Activated CD4-positive, alpha-beta T cell treated with anti-CD3 and anti-CD28 coated beads, Interleukin-2, amount 50 U/mL, for 48 hours (primary cell): ENCODE measurements at regions not wholly inside any gene's neighbourhood (a gene's known extent, or its start where the extent isn't known, plus 50 kb on each side); places are given as distances from the start of the nearest gene placed in this dataset.

ENCODE experiments used
- DNase-seq, 2 experiments: peaks; one replicate each; pipeline ENCODE4 v3.0.0-alpha.2; 2020

DNA sequence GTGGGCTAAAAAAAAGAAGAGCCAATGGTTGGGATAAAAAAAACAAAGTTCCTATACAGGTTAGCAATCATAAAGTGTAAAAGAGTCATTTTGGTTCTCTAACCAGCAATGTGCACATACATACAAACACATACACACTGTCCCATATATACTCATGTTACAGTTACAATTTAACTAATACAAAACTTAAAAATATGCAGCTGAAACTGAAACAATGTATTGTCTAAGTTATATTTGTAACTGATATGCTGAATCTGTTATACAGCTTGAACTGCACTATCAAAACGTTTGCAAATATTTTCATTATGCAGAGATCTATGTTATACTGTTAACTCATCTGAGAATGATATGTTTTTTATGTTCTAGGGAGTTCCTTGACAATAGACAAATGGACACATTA, 173.7 kb downstream of the KLF12 start:
- no peak for DNase-seq

GRCh38 chr13:73958657-73959397, 175.4 kb downstream of the KLF12 start:
- DNase-seq = no peak

DNA sequence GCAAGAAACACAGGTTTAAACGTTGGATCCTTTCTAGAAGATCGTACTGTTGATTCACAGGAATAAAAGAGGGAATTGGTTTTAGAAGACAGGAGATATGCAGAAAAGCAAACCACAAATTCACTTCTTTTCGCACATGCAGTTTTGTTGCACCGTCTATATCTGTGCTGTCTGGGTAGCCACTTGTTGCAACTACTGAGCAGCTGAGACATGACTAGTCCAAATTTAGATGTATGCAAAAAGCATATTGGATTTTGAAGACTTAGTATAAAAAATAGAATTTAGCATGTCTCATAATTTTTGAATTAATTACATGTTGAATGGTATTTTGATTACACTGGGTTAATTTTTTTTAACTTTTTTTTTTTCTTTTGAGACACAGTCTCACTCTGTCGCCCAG, 176.3 kb downstream of the KLF12 start:
- DNase-seq = no peak

GRCh38 chr13:73956795-73957408, 177.3 kb downstream of the KLF12 start:
- DNase-seq = no peak

DNA sequence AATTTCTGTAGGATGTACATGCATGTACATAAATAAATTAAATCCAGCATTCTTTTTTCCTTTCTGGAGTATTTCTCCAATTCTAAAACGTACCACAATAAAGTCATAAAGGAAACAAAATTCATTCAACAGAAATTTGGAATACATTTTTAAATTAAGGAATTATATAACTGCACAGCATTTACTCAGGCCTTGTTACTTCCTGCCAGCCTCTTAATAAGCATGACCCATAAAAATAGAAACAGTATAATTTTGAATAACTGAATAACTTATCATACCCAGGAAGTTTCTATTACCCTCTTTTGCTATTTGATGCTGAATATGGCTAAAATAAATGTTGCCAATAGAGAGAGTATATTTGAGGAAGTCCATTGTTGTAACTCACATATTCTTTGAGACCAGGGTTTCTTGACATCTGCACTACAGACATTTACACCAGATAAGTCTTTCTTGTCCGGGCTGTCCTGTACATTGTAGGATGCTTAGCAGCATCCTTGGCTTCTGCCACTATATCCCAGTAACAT, 178.2 kb downstream of the KLF12 start:
- DNase-seq = no peak

DNA sequence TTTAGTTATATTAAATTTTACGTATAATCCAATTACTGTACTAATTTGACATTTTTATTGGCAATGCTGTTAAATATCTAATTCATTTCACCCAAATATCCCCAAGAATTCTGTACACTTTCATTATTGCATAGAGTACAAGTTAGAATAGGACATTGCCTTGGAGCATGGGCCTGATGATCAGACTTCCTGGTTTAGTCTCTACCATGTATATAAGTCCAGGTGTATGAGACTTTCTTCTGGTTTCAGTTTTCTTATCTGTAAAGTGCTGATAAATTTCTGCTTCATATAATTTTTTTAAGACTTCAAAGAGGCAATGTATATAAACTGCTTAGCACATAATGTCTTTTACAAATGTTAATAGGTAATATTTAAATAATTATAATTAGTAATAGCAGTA, 179.4 kb downstream of the KLF12 start:
- no peak for DNase-seq

GRCh38 chr13:73952648-73953047, 181.6 kb downstream of the KLF12 start:
- DNase-seq = no peak

GRCh38 chr13:73948848-73949529, 185.2 kb downstream of the KLF12 start:
- DNase-seq = no peak

DNA sequence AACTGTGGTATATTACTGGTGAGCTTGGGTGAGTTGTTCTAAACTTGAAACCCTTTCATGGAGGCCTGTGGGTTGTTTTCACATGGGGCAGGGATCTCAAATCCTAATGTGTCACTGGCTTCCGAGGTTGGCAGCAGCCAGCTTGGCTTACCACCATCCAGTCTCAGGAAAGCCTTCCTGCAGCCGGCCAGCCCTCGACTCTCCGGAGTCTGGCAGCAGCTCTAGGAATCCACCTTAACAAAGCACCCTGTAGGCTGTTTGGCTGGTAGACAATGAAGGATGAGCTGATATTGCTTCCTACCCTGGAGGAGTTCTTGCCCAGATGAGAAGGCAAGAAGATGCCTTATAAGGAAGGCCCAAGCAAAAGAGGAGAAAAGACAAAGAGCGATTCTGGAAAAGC, 188.3 kb downstream of the KLF12 start:
- no peak for DNase-seq

GRCh38 chr13:73945382-73945781, 188.8 kb downstream of the KLF12 start:
- no peak for DNase-seq

DNA sequence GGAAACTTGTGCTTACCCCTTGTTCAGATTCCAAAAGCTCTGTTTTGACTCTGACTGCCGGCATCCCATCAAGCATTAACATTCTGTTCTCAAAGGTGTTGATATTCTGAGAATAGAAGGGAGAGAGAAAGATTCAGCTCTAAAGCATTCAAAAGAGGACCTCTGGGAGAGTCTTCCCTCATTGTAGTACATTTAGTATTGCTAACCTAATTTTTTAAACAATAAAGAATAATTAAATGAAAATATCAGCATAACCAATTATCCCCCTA, 190.3 kb downstream of the KLF12 start:
- no peak for DNase-seq

DNA sequence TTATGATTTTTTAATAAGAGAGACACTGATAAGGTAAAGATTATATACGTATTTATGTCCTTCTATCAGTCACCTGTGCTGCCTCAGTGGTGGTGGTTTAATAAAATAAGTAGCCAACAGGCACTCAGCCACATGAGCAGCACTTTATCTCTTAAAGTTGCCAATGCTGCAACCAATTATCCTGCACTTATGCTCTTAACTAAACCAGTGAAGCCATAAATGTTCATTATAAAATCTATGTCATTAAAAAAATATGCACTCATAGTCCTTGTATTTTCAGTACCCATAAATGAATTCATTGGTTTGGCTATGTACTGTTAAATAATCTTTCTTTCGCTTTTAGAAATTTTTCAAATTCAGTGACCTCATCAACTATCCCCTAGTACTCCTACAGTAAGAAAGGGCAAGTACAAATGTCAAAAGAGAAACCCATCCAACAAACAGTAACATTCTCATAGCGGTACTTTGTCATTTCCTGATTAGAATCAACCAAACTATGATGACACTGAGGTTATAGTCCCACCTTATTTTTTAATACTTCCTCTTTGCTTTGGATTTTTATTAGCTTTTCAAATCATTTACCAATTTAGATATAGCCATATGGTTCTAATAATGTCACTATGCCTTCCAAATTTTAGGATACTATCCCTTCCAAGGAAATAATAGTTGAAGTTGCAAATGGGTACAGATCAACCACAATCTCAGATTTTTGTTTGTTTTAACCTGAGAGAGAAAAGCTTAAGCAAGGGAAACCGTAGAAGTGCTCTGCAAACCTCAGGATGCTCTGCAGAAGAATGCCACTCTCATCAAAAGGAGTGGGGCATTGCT, 190.9 kb downstream of the KLF12 start:
- DNase-seq = no peak

- DNase-seq = no peak
Measured at GRCh38 chr13:73941752-73942151, 192.5 kb downstream of the KLF12 start.

GRCh38 chr13:73940098-73940497, 194.1 kb downstream of the KLF12 start:
- DNase-seq = no peak

GRCh38 chr13:73939603-73940002, 194.6 kb downstream of the KLF12 start:
- no peak for DNase-seq

DNA sequence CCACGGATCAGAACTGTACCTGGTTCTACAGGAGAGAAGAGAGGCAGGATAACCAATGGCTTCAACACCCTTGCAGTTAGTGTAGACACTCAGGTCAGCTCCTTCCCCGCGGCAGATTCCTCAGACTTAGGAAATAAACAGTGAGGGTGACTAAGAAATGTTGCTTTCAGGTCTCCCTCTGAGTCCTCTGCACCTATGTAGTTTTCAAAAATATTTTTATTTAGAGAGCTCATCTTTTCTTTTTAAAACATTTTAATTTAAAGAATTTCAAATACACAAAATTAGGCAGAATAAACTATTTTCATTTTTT, 195.2 kb downstream of the KLF12 start:
- no peak for DNase-seq

- DNase-seq = no peak
Measured at GRCh38 chr13:73938372-73939070, 195.7 kb downstream of the KLF12 start.

DNA sequence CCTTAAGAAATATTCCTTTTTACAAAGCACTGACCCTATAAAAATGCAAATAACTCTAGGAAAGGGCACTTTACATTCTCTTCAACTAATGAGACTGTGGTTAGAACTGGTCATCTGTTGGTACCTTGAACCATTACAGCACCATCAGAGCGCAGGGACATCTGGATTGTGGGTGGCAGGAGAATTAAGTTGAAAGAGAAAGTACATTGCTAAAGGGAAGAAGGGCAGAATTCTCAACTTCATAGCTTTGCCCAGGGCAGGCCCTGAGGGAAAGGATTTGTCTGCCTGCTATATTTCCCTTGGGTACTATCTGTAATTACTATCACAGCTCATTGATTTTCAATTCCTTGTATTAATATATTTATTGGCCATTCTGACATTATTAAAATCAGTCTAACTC, 196.8 kb downstream of the KLF12 start:
- no peak for DNase-seq

DNA sequence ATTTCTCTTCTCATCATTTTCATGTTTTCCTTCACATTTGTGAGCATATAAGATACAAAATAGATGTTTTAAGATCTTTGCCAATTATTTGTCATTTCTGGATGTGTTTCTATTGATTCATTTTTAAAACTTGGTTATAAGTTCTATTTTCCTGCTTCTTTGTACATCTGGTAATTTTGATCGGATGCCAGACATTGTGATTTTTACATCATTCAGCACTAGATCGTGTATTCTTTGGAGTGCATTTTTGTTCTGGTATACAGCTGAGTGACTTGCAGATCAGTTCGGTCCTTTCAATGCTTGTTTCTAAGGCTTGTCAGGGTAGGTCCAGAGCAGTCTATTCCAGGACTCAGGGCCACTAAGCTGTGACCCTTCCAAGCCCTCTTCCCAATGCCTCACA, 198.2 kb downstream of the KLF12 start:
- DNase-seq = no peak

GRCh38 chr13:73934771-73935170, 199.4 kb downstream of the KLF12 start:
- no peak for DNase-seq

- no peak for DNase-seq
Measured at GRCh38 chr13:73934215-73934641, 200.0 kb downstream of the KLF12 start.

DNA sequence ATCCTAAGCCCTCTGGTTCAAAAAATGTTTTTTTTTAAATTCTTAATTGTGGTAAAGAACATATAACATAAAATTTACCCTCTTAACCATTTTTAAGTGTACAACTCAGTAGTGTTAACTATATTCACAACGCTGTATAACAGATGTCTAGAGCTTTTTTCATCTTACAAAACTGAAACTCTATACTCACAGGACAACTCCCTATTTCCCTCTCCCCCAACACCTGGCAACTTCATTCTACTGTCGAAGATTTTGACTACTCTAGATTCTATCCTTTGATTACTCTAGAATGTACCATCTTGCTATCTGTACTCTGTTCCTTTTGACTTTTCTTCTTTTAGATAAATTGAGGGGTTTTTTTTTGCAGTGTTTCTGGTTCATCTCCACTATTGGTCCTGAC, 200.4 kb downstream of the KLF12 start:
- DNase-seq = no peak

GRCh38 chr13:73932091-73932490, 202.1 kb downstream of the KLF12 start:
- no peak for DNase-seq
